Activated CD8-positive, alpha-beta T cell treated with anti-CD3 and anti-CD28 coated beads for 36 hours (primary cell): ENCODE measurements at regions not wholly inside any gene's neighbourhood (a gene's known extent, or its start where the extent isn't known, plus 50 kb on each side); places are given as distances from the start of the nearest gene placed in this dataset.

Experiments
- ATAC-seq: fragments of 200-7000 bp; cut with Tn5 transposase; one replicate; pipeline ENCODE4 v1.10.0; 2021; ENCODE audit warnings: mild to moderate bottlenecking, moderate library complexity
- CTCF ChIA-PET: fragments of 350-600 bp; sonication (Branson Sonifier 250); formaldehyde crosslinking; loops from one replicate; lab custom pipeline; 2021; ENCODE audit warnings: antibody characterized with exemption; lab: Charles Lee
- POLR2A ChIA-PET: fragments of 350-600 bp; sonication (Branson Sonifier 250); formaldehyde crosslinking; loops from one replicate; lab custom pipeline; 2021; ENCODE audit warnings: antibody characterized with exemption; lab: Charles Lee
- DNase-seq: peaks from one replicate; pipeline ENCODE4 v3.0.0-alpha.2; 2020
- H3K27ac Mint-ChIP-seq: one replicate; pipeline ENCODE4 v1.8.0; 2021; ENCODE audit warnings: mild to moderate bottlenecking, mixed read lengths
- H3K27me3 Mint-ChIP-seq: one replicate; pipeline ENCODE4 v1.8.0; 2021; ENCODE audit warnings: mixed read lengths
- H3K36me3 Mint-ChIP-seq: one replicate; pipeline ENCODE4 v1.8.0; 2021; ENCODE audit warnings: low read depth, mixed read lengths
- H3K4me1 Mint-ChIP-seq: one replicate; pipeline ENCODE4 v1.8.0; 2021; ENCODE audit warnings: low read depth, mixed read lengths
- H3K4me3 Mint-ChIP-seq: one replicate; pipeline ENCODE4 v1.8.0; 2021; ENCODE audit warnings: mild to moderate bottlenecking, moderate library complexity, mixed read lengths
- H3K9me3 Mint-ChIP-seq: one replicate; pipeline ENCODE4 v1.8.0; 2021; ENCODE audit warnings: mixed read lengths
- CTCF ChIP-seq: fragments of 200-600 bp; IDR thresholded peaks from one replicate; pipeline ENCODE4 v1.8.0; 2022; ENCODE audit warnings: antibody characterized with exemption, mild to moderate bottlenecking
- intact Hi-C: fragments of 100-400 bp; cut with micrococcal nuclease; formaldehyde crosslinking; loops from one replicate; pipeline ENCODE4 v1.10.0; 2022

- Mint-ChIP-seq H3K4me3 (no peak overlapping the region), H3K27me3 (no peaks in the 10 kb centered on the region), H3K4me1 (peaks cover 17% of the 10 kb centered on the region), H3K9me3 (no peaks in the 10 kb centered on the region), H3K27ac (no peak overlapping the region), H3K36me3 (no peaks in the 10 kb centered on the region)
- CTCF ChIA-PET: no interaction called here
- DNase-seq: no peak
- intact Hi-C loops: no loop called here
- TF ChIP-seq CTCF: no peak
- POLR2A ChIA-PET: no interaction called here
- no peak for ATAC-seq
Observed at GRCh38 chr12:28104903-28105864, 85.1 kb upstream of the CCDC91 start.

- Mint-ChIP-seq H3K9me3 (peaks cover 2% of the 10 kb centered on the region), H3K4me3 (no peak overlapping the region), H3K4me1 (peaks cover 17% of the 10 kb centered on the region), H3K27me3 (no peaks in the 10 kb centered on the region), H3K27ac (no peak overlapping the region), H3K36me3 (no peaks in the 10 kb centered on the region)
- ChIA-PET CTCF (no interaction called here), POLR2A (no interaction called here)
- no peak for ATAC-seq
- DNase-seq: no peak
- no peak for TF ChIP-seq CTCF
- intact Hi-C loops: no loop called here
Observed at GRCh38 chr12:28107679-28108078, 82.6 kb upstream of the CCDC91 start.

GRCh38 chr12:28108599-28108998, 81.7 kb upstream of the CCDC91 start:
- Mint-ChIP-seq H3K9me3 (peaks cover 2% of the 10 kb centered on the region), H3K36me3 (no peaks in the 10 kb centered on the region), H3K4me1 (peaks cover 17% of the 10 kb centered on the region), H3K27me3 (no peaks in the 10 kb centered on the region), H3K4me3 (no peak overlapping the region), H3K27ac (no peak overlapping the region)
- TF ChIP-seq CTCF: no peak
- CTCF ChIA-PET: interaction anchor here (0.7 kb wide), 1 partner anchor 92 kb away, joined by 3 read pairs; no protein-coding TSS in a partner anchor
- DNase-seq: no peak
- no peak for ATAC-seq
- POLR2A ChIA-PET: no interaction called here
- intact Hi-C loops: no loop called here

- Mint-ChIP-seq H3K4me1 (peaks cover 17% of the 10 kb centered on the region), H3K27ac (no peak overlapping the region), H3K9me3 (peaks cover 2% of the 10 kb centered on the region), H3K27me3 (no peaks in the 10 kb centered on the region), H3K4me3 (no peak overlapping the region), H3K36me3 (no peaks in the 10 kb centered on the region)
- ATAC-seq (no peak), DNase-seq (no peak)
- POLR2A ChIA-PET: no interaction called here
- CTCF ChIA-PET: no interaction called here
- no peak for TF ChIP-seq CTCF
- intact Hi-C loops: no loop called here
Observed at GRCh38 chr12:28110329-28110728, 79.9 kb upstream of the CCDC91 start.

GRCh38 chr12:28114488-28114887, 75.8 kb upstream of the CCDC91 start:
- Mint-ChIP-seq H3K36me3 (no peaks in the 10 kb centered on the region), H3K4me1 (no peaks in the 10 kb centered on the region), H3K27ac (no peak overlapping the region), H3K27me3 (no peaks in the 10 kb centered on the region), H3K9me3 (peaks cover 2% of the 10 kb centered on the region), H3K4me3 (no peak overlapping the region)
- ChIA-PET CTCF (no interaction called here), POLR2A (no interaction called here)
- ATAC-seq: no peak
- no peak for TF ChIP-seq CTCF
- DNase-seq: no peak
- intact Hi-C loops: no loop called here
